ENCODE measurements at regions not wholly inside any gene's neighbourhood (a gene's known extent, or its start where the extent isn't known, plus 50 kb on each side); places are given as distances from the start of the nearest gene placed in this dataset.

- DNase-seq: peak; percentile 8
Observed at GRCh38 chrX:37287741-37288444, 61.3 kb upstream of the PRRG1 start.

DNA sequence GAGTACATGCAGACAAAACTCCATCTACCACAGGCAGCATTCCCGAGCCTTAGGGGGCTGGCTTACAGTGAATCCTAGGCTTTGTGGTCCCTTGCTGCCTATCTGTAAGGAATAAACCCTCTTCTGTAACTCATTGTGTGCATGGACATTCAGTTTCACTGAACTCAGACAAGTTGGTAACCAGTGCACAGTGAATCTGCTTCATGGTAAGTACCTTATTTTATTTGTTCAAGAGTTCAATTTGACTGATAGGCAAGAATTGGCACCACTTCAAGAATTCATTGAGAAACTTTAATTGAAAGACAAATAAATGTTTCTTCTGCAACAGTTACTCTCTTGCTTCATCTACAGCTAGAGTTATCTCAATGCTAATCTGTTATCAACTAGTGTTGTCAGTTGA lies 57.2 kb upstream of the PRRG1 start:
- no peak for DNase-seq

Measured in NCI-H2171 treated with DMSO at 0.1 percent for 48 hours (cell line).